GM12891 (cell line): ENCODE measurements at regions not wholly inside any gene's neighbourhood (a gene's known extent, or its start where the extent isn't known, plus 50 kb on each side); places are given as distances from the start of the nearest gene placed in this dataset.

Experiments used
- PAX5 ChIP-seq: IDR thresholded peaks from 2 replicates; pipeline ENCODE4 v1.6.1; 2011; ENCODE audit warnings: low read length, moderate library complexity, mild to moderate bottlenecking; ENCODE audit not compliant: insufficient read depth, severe bottlenecking
- POLR2A ChIP-seq: IDR thresholded peaks from 2 replicates; pipeline ENCODE4 v1.6.1; 2011; ENCODE audit warnings: low read depth, low read length, control low read depth
- POLR2AphosphoS5 ChIP-seq: IDR thresholded peaks from 2 replicates; pipeline ENCODE4 v1.6.1; 2011; ENCODE audit warnings: low read depth, low read length, control low read depth
- POU2F2 ChIP-seq: IDR thresholded peaks from 2 replicates; pipeline ENCODE4 v1.6.1; 2011; ENCODE audit warnings: low read depth, mild to moderate bottlenecking, control low read depth, low read length, moderate library complexity
- SPI1 ChIP-seq: IDR thresholded peaks from 2 replicates; pipeline ENCODE4 v1.6.1; 2011; ENCODE audit warnings: low read depth, low read length, control low read depth
- TAF1 ChIP-seq: IDR thresholded peaks from 2 replicates; pipeline ENCODE4 v1.6.1; 2011; ENCODE audit warnings: low read depth, low read length, control low read depth

GRCh38 chr1:200279810-200280411 lies 129.9 kb downstream of the ZNF281 start:
- no peak for TF ChIP-seq POLR2A
- no peak for TF ChIP-seq POLR2AphosphoS5
- TF ChIP-seq TAF1 = no peak
- no peak for TF ChIP-seq PAX5
- TF ChIP-seq SPI1 = no peak
- TF ChIP-seq POU2F2 = no peak
